ENCODE measurements at regions not wholly inside any gene's neighbourhood (a gene's known extent, or its start where the extent isn't known, plus 50 kb on each side); places are given as distances from the start of the nearest gene placed in this dataset.
A peak's percentile ranks its signal among the peaks of the same experiment; 100 is the strongest.

- DNase-seq: no peak
Measured at GRCh38 chr15:47184003-47184907, 533.0 kb upstream of the SEMA6D start.

DNA sequence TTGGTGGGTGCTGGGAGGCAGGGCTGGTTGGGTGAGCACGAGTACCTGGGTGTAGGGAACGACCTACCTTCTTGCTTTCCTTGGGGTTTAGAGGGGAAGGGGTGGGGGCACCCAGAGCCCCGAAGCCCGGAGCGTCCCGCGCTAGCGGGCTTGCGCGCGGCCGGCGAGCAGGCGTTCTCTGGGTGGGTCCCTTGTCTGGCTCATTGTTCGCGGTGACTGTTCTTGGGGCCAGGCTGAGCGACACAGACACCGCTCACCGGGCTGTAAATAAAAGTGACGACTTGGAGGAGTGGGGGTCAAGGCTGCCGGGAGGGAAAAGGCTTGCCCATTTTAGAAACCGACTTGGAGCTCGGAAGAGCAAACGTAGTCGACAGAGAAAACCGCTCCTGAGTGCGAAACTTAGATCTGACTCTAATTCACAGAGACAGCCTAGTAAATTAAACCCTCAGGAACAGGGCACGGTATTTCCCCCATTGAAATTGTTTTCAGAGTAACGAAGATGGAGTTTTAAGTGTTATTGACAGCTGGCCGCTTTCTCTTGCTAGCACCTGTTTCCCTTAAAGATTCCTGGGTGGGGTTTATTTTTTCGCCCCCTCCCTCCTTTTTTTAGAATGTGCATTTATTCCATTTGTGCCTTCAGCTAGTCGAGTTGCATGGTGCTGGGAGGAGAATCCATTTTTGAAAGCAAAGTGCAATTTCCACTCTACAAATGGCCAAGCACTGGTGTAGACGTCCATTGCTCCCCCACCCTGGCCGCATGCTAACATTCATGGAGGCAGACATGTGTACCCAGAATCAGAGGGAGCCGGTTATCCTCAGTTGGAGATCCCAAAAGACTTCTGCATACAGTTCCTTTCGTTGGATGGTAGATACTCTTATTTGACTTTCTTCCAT lies 532.1 kb upstream of the SEMA6D start:
- DNase-seq: no peak

- no peak for DNase-seq
Measured at GRCh38 chr15:47186075-47186474, 531.2 kb upstream of the SEMA6D start.

DNA sequence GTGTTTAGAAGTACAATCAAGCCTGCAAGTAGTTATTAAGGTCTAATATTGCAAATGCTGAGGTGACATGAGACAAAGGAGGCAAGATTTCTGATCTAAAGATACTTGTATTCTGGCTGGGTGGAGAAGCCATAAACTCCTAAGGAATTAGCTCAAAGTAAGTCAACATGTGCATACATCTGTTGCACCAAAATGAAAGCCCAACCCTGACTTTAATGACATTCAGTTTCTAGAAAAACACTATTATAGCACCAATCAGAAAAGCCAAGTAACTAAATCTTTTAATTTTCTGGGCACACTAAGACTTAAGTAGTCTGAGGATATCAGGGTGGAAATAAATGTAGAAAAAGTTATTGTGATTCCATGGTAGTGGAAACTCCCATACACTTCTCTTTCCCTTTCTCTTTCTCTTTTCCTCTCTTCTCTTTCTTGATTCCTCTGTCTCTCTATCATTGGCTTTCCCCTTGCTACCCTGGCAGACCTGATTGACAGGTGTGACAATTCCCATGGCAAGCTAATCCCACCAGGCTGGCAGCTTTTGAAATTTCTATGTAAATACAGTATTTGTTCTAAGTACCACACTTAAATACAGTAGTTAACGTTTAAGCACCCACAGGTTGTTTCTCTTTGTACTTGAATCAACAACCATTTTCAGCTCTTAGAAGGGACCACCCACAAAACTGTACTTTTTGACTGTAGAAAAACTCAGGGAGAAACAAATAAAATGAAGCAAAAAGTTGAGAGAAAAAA lies 528.4 kb upstream of the SEMA6D start:
- DNase-seq: no peak

DNA sequence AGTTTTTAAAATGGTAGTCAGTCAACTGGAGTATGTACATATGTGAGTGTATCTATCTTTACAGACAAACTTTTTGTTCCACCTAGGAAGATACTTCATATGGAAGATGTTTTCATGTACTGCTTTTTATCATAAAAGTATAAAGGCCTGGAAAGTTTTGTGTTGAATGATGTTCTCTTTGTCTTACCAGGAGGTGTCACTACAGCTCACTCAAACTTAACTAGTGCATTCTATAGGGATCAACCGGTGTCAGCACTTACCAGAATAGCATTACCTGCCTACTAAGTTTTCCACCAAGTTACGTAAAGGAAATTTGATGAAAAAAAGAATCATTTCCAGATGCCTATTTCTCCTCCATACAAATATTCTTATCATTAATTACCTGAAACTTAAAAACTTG lies 522.6 kb upstream of the SEMA6D start:
- no peak for DNase-seq

GRCh38 chr15:47196048-47196447 lies 521.3 kb upstream of the SEMA6D start:
- peak; percentile 68 for DNase-seq

- no peak for DNase-seq
Measured at GRCh38 chr15:47203993-47204392, 513.3 kb upstream of the SEMA6D start.

GRCh38 chr15:47206358-47206978 lies 510.8 kb upstream of the SEMA6D start:
- DNase-seq: no peak

DNA sequence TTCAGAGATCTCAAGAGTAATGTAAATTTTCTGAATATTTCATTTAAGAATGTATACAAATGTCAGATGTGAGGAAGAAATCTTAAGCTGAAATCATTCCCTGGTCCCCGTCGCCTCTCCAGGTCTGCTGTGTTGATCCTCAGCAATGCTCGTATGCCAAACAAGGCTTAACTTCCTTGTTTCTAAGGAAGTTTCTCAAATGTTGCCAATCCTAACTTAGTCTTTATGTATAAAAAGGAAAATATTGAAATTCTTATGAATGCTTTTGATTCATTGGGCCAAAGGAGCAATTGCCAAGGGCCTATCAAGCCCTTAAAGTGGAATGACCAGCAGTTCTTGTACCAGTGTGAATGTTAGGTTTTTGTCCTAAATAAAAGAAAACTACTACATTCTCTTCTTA lies 507.7 kb upstream of the SEMA6D start:
- DNase-seq: no peak

DNA sequence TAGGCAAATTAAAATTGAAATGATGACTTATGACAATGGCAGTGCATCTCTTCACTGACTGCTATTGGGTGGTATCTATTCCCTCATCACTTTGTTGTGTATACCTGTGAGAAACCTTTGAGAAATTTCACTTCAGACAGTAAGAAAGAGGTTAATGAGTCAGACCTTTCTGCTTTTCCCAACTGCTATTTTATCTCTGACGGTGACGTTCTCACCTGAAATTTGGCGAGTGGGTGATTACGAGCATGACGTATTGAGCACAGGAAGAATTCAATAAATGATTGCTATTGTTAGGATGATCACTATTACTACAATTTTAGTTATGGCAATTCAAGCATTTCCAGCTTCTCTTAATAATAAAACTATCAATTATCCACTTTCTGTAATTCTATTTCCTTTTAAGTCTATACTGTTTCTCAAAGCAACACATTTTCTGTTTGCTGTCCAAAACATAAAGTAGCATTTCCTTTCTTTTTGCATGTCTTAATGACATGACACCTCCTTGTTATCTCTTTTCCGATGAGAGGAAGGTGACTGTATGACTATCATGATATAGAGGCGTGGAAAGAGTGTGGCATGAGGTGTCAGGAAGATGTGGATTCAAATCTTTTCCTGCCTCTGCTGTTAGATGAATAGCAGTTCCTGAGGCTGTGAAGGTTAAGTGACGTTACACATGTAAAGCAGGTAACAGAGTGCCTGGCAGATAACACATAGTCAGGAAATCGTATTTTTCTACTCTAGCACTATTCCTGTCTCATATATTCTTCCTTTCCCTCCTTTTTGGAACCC lies 504.9 kb upstream of the SEMA6D start:
- DNase-seq: no peak

DNA sequence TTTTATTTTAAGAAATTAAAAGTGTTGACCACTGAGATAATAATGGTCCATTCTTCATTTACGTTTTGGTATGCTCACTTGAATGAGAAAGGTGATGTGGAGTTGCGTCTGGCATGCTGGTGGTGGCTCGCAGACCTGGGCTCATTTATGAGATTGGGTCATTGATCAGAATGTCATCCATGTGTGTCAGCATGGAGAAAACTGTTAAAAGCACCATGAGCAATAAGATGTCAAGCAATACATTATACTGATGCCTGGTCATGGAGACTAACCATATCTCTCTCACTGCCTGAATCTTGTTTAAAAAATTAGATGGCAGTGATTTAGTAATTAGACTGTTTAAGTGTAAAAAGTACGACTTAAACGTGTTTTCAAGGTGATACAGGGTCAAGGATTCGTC lies 503.4 kb upstream of the SEMA6D start:
- no peak for DNase-seq

GRCh38 chr15:47218295-47218694 lies 499.0 kb upstream of the SEMA6D start:
- no peak for DNase-seq

GRCh38 chr15:47244361-47244760 lies 472.9 kb upstream of the SEMA6D start:
- no peak for DNase-seq

DNA sequence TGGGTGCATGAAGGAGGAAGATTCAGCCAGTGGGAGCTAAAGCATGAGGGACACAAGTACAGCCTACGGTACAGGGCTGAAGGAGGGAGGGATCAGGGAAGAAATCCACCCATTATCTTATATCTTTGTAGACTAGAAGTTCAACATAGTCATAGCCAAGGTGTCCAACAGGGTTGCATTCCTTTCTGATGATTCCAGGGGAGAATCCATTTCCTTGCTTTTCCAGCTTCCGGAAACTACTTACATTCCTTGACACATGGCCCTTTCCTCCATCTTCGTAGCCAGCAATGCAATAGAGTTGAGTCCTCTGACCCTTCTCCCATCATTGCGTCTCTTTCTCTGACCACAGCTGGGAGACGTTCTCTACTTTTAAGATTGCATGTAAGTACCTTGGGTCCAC lies 471.0 kb upstream of the SEMA6D start:
- no peak for DNase-seq

DNA sequence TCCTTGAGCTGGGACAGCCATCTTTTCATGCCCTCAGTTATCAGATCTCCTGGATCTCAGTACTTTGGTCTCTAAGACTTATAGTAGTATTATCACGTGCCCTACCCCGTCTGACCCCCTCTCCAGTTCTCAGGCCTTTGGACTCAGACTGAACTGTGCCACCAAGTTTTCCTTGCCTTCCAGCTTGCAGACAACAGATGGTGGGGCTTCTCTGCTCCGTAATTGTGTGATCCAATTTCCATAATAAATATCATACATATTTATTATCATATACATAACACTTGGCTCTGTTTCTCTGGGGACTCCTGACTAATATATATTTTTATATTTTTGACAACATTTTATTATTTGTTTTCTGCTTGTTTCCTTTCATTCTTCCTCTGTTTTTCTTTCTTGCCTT lies 458.8 kb upstream of the SEMA6D start:
- DNase-seq: no peak

DNA sequence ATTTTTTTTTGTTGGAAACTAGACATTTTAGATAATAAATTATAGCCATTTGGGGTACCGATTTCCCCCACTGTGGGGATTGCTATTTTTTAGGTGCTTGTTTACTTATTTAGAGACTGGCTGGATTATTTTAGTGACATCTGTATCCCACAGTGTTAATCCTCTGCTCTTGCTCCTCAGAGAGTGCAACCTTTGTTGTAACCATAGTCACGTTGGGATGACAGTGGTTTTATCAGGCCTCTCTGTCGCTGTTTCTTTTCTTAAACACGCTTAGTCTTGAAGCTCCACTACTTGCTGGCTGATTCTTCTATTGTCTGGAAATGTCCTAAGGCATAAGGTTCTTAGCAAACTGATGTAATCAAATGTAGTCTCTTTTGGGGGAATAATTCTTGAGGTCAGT lies 451.6 kb upstream of the SEMA6D start:
- DNase-seq: no peak

DNA sequence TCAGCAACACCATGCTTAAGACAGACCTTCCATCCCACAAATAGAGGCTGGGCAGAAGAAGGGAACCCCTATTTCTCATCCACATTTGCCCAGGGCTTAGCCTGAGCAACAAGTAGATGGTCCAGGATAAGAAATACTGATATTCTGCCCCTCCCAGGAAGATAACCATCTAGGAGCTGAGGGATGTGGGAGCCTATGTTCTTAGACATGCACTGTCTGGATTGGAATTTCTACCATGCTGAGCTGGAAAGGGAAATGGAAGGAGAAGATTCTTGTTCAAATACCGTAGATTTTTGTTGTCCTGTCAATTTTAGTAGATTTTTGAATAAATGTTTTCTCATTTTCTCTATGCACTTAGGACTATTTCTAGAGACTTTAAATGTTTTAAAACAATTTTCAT lies 450.7 kb upstream of the SEMA6D start:
- no peak for DNase-seq

DNA sequence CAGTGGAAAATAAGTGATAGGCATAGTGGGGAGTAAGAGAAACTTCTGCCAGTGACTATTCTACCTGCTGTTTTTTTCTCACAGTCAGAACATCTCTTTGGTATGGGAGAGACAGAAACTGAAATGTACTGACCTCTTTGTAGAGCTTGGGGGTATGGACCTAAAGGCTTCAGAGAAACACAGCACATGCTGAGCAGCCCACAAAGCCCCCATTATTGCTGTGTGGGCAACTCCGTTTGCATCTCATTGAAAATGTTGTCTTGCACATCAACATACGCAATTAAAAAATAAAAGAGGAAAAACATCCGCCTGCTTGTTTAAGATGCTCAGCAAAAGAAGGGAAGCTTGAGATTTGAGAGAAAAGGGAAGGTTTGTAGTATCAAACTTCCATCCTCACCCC lies 443.4 kb upstream of the SEMA6D start:
- no peak for DNase-seq

- no peak for DNase-seq
Measured at GRCh38 chr15:47283246-47283645, 434.1 kb upstream of the SEMA6D start.

- DNase-seq: no peak
Measured at GRCh38 chr15:47288794-47289193, 428.5 kb upstream of the SEMA6D start.

GRCh38 chr15:47289656-47290055 lies 427.6 kb upstream of the SEMA6D start:
- DNase-seq: no peak

DNA sequence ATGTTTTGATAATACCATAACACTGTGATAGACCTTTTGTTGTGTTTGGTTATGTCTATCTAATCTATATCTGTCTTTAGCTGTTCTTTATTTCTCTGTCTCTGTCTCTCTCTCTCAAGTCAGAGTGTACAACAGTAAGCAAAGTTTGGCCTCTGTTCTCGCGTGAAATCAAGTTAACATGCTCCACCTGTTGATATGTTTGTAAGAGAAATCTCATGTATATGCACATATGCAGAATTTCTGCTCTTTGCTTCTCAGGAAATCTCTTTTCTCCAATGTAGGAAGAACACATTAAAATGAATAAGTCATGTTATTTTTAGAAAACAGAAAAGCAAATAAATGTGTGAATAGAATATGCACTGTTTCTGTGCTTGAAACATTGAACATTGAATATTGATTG lies 425.5 kb upstream of the SEMA6D start:
- DNase-seq: no peak

Data from suppressor macrophage treated with lipopolysaccharide for 4 hours (primary cell).